Progenitor cell of endocrine pancreas (in vitro differentiated cells): ENCODE measurements at regions not wholly inside any gene's neighbourhood (a gene's known extent, or its start where the extent isn't known, plus 50 kb on each side); places are given as distances from the start of the nearest gene placed in this dataset.

Experiments
- DNase-seq: peaks from one replicate; pipeline ENCODE4 v3.0.0; 2021; ENCODE audit warnings: low spot score; ENCODE audit not compliant: unreplicated experiment
- H3K27ac Mint-ChIP-seq: 2 replicates; pipeline ENCODE4 v1.8.0; 2021; ENCODE audit warnings: mild to moderate bottlenecking, moderate library complexity, mixed read lengths
- H3K27me3 Mint-ChIP-seq: 2 replicates; pipeline ENCODE4 v1.8.0; 2021; ENCODE audit warnings: mixed read lengths
- H3K36me3 Mint-ChIP-seq: 2 replicates; pipeline ENCODE4 v1.8.0; 2022; ENCODE audit warnings: mixed read lengths; ENCODE audit not compliant: insufficient read depth
- H3K4me1 Mint-ChIP-seq: 2 replicates; pipeline ENCODE4 v1.8.0; 2021; ENCODE audit warnings: low read depth, mixed read lengths
- H3K4me3 Mint-ChIP-seq: 2 replicates; pipeline ENCODE4 v1.8.0; 2021; ENCODE audit warnings: low read depth, mild to moderate bottlenecking, moderate library complexity, mixed read lengths
- H3K9me3 Mint-ChIP-seq: 2 replicates; pipeline ENCODE4 v1.8.0; 2021; ENCODE audit warnings: low read depth, mixed read lengths
- CTCF ChIP-seq: fragments of 200-600 bp; sonication (generic); IDR thresholded peaks from one replicate; pipeline ENCODE4 v1.5.0; 2021; ENCODE audit warnings: antibody characterized with exemption, mild to moderate bottlenecking; ENCODE audit not compliant: unreplicated experiment

- no peak for DNase-seq
- Mint-ChIP-seq H3K27ac (no peak overlapping the region), H3K36me3 (no peaks in the 10 kb centered on the region), H3K27me3 (no peaks in the 10 kb centered on the region), H3K9me3 (no peaks in the 10 kb centered on the region), H3K4me1 (peaks cover 7% of the 10 kb centered on the region), H3K4me3 (no peak overlapping the region)
- TF ChIP-seq CTCF: no peak
These were observed 295.1 kb upstream of the RND3 start for GRCh38 chr2:150782613-150783012.

GRCh38 chr2:150781142-150781541 lies 293.7 kb upstream of the RND3 start:
- Mint-ChIP-seq H3K36me3 (no peaks in the 10 kb centered on the region), H3K27me3 (no peaks in the 10 kb centered on the region), H3K4me3 (no peak overlapping the region), H3K9me3 (no peaks in the 10 kb centered on the region), H3K4me1 (peaks cover 4% of the 10 kb centered on the region), H3K27ac (no peak overlapping the region)
- TF ChIP-seq CTCF: no peak
- no peak for DNase-seq

GRCh38 chr2:150778828-150779227 lies 291.4 kb upstream of the RND3 start:
- Mint-ChIP-seq H3K4me1 (peaks cover 4% of the 10 kb centered on the region), H3K36me3 (no peaks in the 10 kb centered on the region), H3K4me3 (no peak overlapping the region), H3K27me3 (no peaks in the 10 kb centered on the region), H3K9me3 (no peaks in the 10 kb centered on the region), H3K27ac (no peak overlapping the region)
- no peak for TF ChIP-seq CTCF
- DNase-seq: no peak

GRCh38 chr2:150769421-150769820 lies 282.0 kb upstream of the RND3 start:
- no peak for TF ChIP-seq CTCF
- no peaks in the 10 kb centered on the region for H3K36me3 Mint-ChIP-seq
- DNase-seq: no peak
- H3K4me1 Mint-ChIP-seq: peaks cover 1% of the 10 kb centered on the region
- H3K4me3 Mint-ChIP-seq: no peak overlapping the region
- no peak overlapping the region for H3K27ac Mint-ChIP-seq
- no peaks in the 10 kb centered on the region for H3K9me3 Mint-ChIP-seq
- no peaks in the 10 kb centered on the region for H3K27me3 Mint-ChIP-seq

GRCh38 chr2:150767991-150768746 lies 280.7 kb upstream of the RND3 start:
- Mint-ChIP-seq H3K9me3 (no peaks in the 10 kb centered on the region), H3K27ac (no peak overlapping the region), H3K4me3 (no peak overlapping the region), H3K4me1 (peaks cover 1% of the 10 kb centered on the region), H3K36me3 (no peaks in the 10 kb centered on the region), H3K27me3 (no peaks in the 10 kb centered on the region)
- no peak for DNase-seq
- no peak for TF ChIP-seq CTCF
